HG03097 (cell line): ENCODE measurements at regions not wholly inside any gene's neighbourhood (a gene's known extent, or its start where the extent isn't known, plus 50 kb on each side); places are given as distances from the start of the nearest gene placed in this dataset.
"Not testable (repeated sequence)": the region's sequence is repeated elsewhere in the genome, so short reads cannot be mapped to it uniquely, and the experiment has no call there.

Source experiments
- ATAC-seq: cut with Tn5 transposase; IDR thresholded peaks from one replicate; pipeline ENCODE4 v1.9.1; 2021; ENCODE audit not compliant: unreplicated experiment, low FRiP score

DNA sequence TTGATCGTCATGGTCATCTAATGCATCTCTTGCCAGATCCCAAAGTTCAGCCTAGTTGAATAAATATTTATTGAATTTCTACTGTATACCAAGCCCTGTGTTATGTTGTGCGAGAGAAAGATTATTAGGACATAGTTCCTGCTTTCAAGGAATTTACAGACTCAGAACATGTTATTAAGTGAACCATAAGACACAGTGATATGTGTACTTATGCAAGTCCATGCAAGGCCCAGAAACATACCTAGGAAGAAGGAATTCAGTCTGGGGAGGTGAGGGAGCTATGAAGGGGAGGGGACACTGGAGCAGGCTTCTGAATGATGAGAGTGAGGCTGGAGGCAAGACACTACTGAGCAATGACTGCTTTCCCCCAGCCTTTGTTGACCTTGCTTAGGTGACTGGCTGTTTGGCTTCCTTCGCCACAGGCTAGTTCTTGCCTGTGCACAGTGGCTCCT, 81.4 kb downstream of the ACAA2 start:
- no peak for ATAC-seq

DNA sequence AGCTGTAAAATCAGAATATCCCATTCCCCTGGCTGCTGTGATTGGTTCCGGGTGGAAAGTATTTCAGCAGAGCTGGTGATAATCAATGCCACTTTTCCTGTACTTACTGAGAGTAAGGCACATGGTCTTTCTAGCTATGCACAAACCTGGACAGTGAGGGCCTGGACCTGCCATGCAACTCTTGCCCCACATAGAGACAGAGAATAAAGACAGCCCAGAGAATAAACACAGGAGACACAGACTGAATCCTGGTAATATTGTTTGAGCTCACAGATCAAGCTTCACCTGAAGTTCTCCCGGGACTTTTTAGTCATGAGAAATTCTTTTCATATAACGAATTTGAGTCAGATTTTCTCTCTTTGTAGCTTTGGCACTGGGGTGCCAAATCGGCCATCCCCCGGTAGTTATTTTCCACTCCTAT, 81.9 kb downstream of the ACAA2 start:
- ATAC-seq, result no peak

DNA sequence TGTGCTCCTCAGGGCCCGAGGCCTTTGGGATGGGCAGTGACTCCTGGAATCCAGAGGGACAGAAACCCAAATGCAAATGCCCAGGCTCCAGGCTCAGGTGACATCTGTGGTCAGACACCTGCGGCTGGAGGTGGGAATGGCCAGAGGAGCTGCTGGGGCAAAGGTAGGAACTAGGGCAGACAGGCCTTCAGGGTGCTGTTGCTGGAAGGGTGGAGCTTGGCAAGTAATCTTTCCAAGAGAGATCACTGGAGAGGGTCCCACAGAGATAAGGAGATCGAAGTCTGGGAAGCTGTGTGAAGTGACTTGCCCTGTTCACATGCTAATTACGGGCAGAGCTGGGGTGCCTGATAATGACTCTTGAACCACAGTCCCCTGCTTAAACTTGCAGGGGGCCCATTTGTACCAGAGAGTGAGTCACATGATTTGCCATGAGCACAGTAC, 82.4 kb downstream of the ACAA2 start:
- ATAC-seq, result no peak

DNA sequence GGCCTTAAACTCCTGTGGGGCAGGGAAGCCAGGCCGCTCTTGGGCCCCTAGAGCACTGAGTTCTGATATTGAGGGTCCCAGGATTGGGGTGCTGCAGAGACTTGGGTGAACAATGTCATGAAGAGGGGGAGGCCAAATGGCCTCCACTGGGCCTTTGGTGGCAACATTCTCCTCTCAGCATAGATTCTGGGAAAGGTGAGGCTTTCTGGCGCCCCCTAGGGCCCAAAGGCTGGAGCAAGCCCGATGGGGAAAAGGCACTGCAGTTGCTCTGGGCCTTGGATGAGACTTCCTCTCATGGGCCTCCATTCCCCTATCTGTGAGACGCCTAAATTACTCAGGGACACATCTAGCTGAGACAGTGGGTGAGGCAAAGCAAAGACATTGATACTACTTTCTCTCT, 84.8 kb downstream of the ACAA2 start:
- ATAC-seq, result no peak

DNA sequence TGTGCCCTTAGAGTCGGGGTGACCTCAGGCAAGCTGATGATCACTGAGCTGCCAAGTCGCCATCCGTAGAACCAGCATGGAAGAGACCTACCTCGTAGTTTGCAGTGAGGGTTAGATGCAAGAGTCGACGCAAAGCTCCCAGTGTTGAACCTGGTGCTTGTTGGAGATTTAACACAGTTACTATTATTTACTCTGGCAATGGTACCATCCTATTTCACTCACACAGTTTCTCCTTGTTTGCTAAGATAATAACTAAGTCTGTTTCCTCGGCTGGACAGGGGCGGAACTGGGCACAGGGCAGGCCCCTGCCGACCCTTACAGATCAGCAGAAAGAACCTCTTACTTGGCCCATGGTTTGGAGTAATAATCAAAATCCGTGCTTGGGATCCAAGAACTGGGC, 85.5 kb downstream of the ACAA2 start:
- ATAC-seq, result no peak

DNA sequence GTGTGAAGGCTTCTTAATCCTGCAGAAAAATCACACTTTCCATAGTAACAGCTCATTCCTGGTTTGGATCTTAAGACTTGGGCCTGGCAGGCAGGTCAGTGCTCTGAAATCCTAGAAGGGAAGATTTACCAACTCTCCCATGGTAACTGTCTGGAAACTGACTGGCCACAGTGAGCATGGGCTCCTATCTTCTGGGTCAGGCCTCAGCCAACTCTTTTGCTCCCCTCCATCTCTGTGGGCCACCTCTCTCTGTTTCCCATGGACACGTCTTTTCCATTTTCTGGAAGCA, 86.7 kb downstream of the ACAA2 start:
- no peak for ATAC-seq

DNA sequence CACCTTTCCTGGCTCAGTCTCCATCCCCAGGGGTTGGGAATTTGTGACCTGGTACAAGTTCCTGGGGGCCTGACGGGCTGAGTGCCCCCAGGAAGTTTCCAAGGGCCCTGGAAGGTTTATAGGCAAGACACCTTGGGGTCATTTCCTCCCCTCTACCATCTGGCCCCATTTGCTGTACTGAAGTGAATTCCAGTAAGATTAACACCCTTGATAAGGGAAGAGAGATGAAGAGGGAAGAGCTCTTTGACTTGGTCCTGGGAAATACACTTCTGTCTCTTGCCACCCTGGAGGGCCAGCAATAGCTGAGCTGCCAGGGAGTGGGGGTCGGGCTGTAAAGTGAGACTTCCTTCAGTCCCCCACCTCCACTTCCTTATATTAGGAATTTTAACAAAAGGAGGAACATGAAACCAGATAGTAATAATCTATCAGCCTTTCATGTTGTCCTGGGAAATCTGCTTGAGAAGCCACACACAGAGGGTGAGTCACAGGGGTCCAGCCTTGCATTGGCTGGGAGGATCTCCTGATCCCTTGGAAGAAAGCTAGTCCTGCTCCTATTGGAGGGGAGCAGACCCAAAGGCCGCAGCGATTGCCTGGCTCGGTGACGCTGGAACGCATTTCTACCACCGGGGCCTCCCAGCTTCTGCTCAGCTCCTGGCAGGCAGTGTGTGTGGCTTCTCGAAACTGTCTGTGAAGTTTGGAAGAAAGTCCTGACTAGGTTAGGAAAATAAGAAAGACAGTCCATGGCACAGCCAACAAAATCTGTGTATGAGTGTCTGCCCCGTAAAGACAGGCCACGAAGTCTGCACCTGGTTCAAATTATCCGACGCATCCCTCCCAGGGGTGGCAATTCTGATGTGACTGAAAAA, 87.3 kb downstream of the ACAA2 start:
- no peak for ATAC-seq

DNA sequence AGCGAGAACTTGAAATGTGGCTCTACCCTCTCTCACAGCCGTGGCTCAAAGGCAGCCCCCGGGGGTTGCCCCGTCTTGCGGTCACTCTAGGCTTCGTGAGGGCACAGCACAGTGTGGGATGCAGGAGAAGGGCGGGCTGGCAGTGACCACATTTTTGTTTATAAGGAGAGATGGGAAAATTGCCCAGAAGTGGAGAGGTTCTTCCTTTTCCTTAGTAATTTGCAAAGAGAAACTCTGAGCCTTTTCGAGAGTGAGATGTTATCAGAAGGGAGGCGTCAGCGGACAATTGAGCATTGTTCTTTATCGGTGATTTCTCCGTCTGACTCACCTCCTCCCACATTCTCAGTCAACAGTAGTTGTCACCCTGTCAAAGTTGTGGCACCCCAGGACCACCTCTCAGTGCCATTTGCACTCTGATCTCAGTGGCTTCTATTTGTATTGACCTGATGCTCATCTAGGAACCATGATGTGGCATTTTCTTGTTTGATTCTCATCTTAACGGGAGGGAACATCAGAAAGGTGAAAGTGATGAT, 89.6 kb downstream of the ACAA2 start:
- ATAC-seq, result peak; percentile 63

DNA sequence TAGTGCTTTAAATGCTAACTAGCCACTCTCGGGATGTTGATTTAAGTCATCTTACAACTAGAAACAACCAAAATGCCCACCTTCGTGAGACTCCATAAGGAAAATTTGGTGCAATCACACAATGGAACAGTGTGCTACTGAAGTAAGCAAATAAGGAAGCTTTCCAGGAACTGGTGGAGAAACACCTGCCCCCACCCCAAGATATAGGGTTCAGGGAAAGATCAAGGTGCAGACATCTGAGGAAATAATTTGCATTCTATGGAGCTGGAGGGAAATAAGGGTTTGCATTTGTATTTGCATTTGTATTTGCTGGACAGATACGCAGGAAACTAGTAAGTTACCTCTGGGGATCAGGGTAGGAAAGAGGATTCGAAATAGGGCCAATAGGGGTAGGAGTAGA, 90.9 kb downstream of the ACAA2 start:
- ATAC-seq, result no peak

DNA sequence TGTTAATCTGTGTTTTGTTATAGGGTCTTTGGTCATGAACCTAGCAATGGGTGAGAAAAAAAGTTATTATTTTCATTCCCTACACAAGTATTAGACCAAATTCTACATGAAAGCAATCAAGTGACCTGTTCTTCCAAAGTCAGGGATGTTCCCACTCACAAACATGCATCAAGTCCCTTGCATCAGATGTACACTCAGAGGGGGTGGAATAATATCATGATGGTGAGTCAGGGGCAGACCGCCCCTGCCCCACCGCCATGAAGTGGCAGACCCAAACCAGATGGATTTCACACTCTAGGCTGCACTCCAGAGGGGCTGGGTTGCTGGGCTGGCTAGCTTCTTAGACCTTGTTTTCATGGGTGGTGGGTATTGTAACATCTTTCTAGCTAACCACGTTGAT, 91.4 kb downstream of the ACAA2 start:
- ATAC-seq, result no peak

DNA sequence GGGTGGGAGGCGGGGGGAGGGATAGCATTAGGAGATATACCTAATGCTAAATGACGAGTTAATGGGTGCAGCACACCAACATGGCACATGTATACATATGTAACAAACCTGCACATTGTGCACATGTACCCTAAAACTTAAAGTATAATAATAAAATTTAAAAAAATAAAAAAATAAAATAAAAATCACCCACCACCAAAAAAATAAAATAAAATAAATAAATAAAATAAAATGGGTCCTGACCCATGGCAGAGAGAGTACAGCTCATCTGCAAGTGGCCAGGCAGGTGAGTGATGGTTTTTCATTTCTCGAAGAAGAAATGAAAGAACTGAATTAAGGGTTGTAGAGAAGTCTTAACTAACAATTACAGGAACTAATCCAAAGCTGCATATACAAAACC, 92.4 kb downstream of the ACAA2 start:
- not testable (repeated sequence) for ATAC-seq

DNA sequence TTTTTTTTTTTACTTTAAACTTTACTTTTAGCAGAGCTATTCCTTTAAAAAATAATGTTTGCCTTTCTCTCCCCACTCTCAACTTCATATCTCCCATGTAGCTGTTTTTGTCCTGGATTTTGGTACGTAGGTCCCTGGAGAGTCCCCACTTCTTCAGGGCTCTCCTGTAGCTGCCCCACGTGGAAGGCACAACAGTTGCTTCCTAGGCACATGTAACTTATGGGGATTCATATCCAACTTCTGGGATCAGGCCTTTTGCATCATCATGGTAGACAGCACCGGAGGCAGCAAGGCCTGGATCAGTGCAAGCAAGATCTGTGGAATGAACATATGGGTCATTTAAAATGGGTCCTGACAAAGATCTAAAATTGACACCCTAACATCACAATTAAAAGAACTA, 95.7 kb downstream of the ACAA2 start:
- ATAC-seq, result no peak

DNA sequence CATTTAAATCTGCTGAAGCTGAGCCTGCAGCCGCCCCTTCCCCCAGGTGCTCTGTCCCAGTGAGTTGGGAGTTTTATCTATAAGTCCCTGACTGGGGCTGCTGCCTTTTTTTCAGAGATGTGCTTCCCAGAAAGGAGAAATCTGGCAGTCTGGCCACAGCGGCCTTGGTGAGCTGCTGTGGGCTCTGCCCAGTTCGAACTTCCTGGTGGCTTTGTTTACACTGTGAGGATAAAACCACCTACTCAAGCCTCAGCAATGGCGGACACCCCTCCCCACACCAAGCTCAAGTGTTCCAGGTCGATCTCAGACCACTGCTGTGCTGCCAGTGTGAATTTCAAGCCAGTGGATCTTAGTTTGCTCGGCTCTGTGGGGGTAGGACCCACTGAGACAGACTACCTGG, 97.3 kb downstream of the ACAA2 start:
- no peak for ATAC-seq

DNA sequence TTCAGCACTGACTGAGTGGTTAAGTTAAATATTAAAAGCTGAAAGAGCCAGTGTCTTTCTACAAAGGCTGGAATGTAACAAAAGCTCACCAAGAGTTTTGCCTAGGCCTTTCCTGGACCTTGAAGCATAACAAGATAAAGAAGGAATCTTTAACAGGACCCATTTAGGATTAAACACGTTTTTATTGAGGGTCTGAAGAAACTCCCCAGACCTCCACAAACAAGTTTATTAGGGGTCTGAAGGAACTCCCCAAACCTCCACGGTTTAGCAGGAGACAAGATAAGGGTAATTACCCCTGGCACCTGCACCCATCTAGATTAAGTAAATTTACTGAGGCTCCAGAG, 104.0 kb downstream of the ACAA2 start:
- no peak for ATAC-seq

DNA sequence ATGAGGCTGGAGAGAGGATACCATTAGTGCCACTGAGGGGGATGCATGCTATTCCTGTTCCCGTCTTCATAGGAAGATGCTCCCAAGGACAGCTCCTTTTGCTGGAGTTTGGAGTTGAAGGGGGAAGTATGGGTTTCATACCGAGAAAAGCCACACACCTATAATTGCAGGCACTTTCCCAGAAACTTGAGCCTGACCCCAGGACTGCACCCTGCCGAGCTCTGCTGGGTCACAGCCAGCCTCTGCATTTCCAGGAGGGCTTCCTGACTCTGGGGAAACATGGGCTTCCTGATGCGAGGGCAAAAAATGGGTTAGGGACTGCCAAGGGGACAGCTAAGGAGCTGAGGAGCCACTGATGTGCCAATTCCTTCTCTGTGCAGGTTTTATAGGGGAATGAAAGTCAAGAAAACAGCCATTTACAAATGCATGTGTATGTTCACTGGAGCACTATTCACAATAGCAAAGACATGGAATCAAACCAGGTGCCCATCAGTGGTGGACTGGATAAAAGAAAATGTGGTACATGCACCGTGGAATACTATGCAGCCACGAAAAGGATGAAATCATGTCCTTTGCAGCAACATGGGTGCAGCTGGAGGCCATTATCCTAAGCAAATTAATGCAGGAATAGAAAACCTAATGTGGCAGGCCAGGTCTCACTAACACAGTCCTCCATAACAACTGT, 104.5 kb downstream of the ACAA2 start:
- no peak for ATAC-seq

DNA sequence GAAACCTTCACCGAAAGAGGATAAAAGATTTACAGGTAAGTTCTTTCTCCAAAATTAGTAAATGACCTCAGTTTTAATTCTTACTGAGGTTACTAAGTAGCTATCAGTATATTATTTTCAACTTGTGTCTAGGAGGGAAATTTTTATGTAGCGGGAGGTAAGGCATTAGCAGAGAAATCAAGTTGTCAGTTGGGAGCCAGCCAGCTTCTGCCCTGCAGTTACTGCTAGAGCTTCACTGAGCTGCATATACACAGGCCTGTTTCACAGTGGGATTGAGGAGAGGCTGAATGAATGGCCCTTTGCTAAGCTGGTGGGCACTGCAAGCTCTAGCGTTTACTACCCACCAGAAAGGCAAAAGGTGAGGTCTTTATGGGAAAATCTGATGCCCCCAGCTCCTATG, 105.7 kb downstream of the ACAA2 start:
- no peak for ATAC-seq

DNA sequence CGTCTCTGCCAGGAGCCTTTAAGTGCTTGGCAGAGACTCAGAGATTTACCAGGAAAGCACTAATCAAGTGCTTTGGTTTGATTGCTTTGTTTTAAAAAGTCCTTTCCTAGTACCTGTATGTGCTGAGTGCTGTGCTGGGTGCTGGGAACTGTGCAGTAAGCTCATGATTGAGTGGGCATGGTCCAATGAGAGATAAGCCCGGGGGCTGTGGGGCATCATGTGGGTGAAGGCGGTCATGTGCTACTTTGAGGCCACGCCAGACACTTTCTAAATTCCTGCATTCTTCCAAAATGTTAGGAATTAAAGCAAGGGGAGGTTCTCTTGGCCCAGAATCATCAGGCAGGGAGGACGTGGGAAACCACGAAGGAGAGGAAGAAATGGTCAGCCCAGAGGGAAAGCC, 109.0 kb downstream of the ACAA2 start:
- ATAC-seq, result no peak

DNA sequence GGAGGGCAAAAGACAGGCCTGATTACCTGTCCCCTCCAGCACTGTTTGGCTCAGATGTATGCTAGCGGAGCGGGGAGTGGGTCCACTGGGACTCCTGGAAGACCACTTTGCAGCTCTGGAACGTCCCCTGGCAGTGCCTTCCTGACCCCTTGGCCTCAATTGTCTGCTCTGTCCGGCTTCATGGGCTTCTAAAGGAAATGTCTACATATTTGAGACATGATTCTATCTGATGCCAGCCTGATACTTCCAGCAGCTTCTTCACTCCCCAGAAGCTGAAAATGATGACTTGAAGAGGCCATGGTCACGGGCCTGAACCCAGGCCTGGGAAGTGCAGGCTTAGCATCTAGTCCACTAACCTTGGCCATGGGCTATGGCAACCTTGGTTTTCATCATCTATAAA, 112.1 kb downstream of the ACAA2 start:
- ATAC-seq, result no peak

DNA sequence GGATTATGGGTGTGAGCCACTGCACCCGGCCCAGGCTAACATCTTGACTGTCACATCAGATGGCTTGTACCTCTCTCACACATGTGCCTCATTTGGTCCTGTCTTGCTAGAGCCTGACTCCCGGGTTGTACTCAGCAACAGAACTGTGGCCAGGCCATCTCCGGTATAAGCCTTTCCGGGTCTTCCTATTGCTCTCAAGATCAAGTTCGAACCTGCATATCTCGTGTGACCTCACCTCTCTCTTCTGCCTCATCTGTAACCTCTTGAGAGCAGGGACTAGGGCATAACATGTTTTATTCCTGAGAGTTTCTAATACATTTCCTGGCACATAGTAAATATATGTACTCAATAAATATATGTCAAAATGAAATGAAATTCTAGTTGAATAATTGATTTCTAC, 114.0 kb downstream of the ACAA2 start:
- no peak for ATAC-seq

DNA sequence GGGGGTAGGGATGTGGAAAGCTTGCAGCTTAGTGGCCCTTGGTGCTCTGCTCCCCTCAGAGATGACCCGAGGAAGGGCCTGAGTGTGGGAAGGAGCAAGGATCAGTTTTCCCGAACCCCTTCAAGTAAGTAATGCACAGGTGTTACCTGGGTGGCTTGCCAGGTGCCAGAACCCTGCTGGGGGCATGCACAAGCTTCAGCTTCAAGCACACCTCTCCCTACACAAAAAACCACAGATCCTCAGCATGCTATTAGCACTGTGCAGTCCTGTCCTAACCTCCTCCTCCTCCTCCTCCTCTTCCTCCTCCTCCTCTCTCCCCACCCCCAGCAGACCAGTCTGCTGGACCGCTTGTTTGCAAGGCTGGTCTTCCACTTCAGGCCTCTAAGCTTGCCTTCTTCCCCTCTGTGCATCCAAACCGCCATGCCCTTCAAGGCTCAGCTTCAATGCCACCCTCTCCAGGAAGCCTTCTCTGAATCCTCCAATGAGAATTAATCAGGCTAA, 114.8 kb downstream of the ACAA2 start:
- ATAC-seq, result no peak

DNA sequence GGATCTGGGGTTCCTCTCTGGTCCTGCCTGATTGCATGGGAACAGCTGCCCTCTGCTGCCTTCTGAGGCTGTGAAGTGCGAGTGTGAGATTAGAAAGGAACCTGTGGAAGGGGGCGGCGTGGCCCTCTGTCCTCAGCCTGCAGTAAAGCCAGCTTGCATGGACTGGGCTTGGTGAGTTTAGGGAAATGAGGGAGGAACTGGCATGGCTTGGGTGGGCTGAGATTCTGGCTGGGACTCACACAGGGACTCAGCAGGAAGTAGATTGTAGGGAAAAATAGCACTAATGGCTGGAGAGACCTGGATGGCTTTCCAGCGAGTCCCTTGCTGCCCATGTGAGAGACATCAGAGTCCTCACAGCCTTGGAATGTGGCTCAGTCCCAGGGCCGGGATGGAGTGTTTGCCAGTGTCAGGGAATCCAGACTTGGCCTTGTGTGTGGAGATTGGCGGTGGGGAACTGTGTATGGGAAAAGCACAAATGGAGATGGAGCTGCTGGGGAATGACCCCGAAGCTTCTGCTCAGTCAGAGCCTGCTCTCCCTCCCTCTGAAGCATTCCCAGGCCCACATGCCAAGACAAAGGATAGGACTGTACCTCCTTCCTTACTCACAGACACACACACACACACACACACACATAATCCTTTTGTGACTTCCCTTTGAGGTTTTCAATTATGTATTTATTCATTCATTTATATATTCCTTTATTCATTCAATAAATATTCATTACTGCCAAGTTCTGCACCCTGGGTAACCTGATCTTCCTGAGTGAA, 115.4 kb downstream of the ACAA2 start:
- no peak for ATAC-seq
